IMR-90 (cell line): ENCODE measurements at regions not wholly inside any gene's neighbourhood (a gene's known extent, or its start where the extent isn't known, plus 50 kb on each side); places are given as distances from the start of the nearest gene placed in this dataset.

Source experiments
- ATAC-seq: fragments of 200-7000 bp; cut with Tn5 transposase; 2 replicates; pipeline ENCODE4 v1.9.1; 2020; ENCODE audit warnings: low read depth, mild to moderate bottlenecking, moderate library complexity
- BruUV-seq: library from RNA; stranded (reverse); fragments of 400-500 nt; replicated peaks from 2 replicates; lab custom pipeline; 2021; lab: Mats Ljungman, UMichigan
- CTCF ChIA-PET: fragments of 300-600 bp; formaldehyde crosslinking; extraction: SDS; loops from one replicate; lab custom pipeline; 2021; ENCODE audit warnings: antibody characterized with exemption; lab: Yijun Ruan, JAX
- POLR2A ChIA-PET: fragments of 300-600 bp; sonication (Branson Sonifier 250); formaldehyde crosslinking; loops from one replicate; lab custom pipeline; 2022; ENCODE audit warnings: antibody characterized with exemption; ENCODE audit not compliant: unreplicated experiment; lab: Charles Lee
- DNase-seq: peaks from one replicate; pipeline ENCODE4 v3.0.0; 2013
- H2AFZ ChIP-seq: replicated peaks from 2 replicates; pipeline ENCODE3; 2013; ENCODE audit warnings: low read length, mild to moderate bottlenecking; ENCODE audit not compliant: poor library complexity
- H2AK5ac ChIP-seq: 2 replicates; pipeline ENCODE4 v1.6.1; 2013; ENCODE audit warnings: low read depth, low read length, inconsistent platforms
- H2AK9ac ChIP-seq: replicated peaks from 2 replicates; pipeline ENCODE3; 2013; ENCODE audit warnings: mild to moderate bottlenecking, low read depth, low read length, moderate library complexity; ENCODE audit not compliant: poor library complexity
- H2BK120ac ChIP-seq: 2 replicates; pipeline ENCODE4 v1.6.1; 2013; ENCODE audit warnings: low read depth, low read length, inconsistent platforms
- H2BK15ac ChIP-seq: 3 replicates; pipeline ENCODE4 v1.6.1; 2013; ENCODE audit warnings: low read depth, low read length, inconsistent platforms
- H2BK20ac ChIP-seq: 2 replicates; pipeline ENCODE4 v1.6.1; 2013; ENCODE audit warnings: low read depth, mild to moderate bottlenecking, inconsistent platforms, low read length, moderate library complexity
- H2BK5ac ChIP-seq: 2 replicates; pipeline ENCODE4 v1.6.1; 2013; ENCODE audit warnings: mild to moderate bottlenecking, low read depth, low read length, inconsistent platforms; ENCODE audit not compliant: poor library complexity, severe bottlenecking
- H3K14ac ChIP-seq: replicated peaks from 2 replicates; pipeline ENCODE4 v1.6.1; 2013; ENCODE audit warnings: low read depth, low read length, inconsistent platforms
- H3K18ac ChIP-seq: 2 replicates; pipeline ENCODE4 v1.6.1; 2013; ENCODE audit warnings: low read depth, low read length, control low read depth
- H3K23ac ChIP-seq: 2 replicates; pipeline ENCODE4 v1.6.1; 2013; ENCODE audit warnings: low read depth, low read length, inconsistent platforms
- H3K27ac ChIP-seq: 2 replicates; pipeline ENCODE4 v1.5.1; 2013; ENCODE audit warnings: mild to moderate bottlenecking, control low read depth, low read length; ENCODE audit not compliant: insufficient read depth
- H3K27me3 ChIP-seq: 2 replicates; pipeline ENCODE4 v1.6.1; 2013; ENCODE audit warnings: low read length; ENCODE audit not compliant: control insufficient read depth, insufficient read depth
- H3K36me3 ChIP-seq: 2 replicates; pipeline ENCODE4 v1.6.1; 2013; ENCODE audit warnings: low read length, mixed read lengths; ENCODE audit not compliant: control insufficient read depth, insufficient read depth
- H3K4ac ChIP-seq: 2 replicates; pipeline ENCODE4 v1.6.1; 2013; ENCODE audit warnings: low read depth, low read length, inconsistent platforms
- H3K4me1 ChIP-seq: 2 replicates; pipeline ENCODE4 v1.6.1; 2013; ENCODE audit warnings: low read length, mixed read lengths; ENCODE audit not compliant: control insufficient read depth, insufficient read depth
- H3K4me2 ChIP-seq: 2 replicates; pipeline ENCODE4 v1.6.1; 2013; ENCODE audit warnings: low read depth, mild to moderate bottlenecking, control low read depth, low read length, moderate library complexity
- H3K4me3 ChIP-seq: 2 replicates; pipeline ENCODE4 v1.5.1; 2013; ENCODE audit warnings: low read depth, mild to moderate bottlenecking, control low read depth, low read length, moderate library complexity; ENCODE audit not compliant: insufficient read depth
- H3K56ac ChIP-seq: 2 replicates; pipeline ENCODE4 v1.6.1; 2013; ENCODE audit warnings: low read length, inconsistent platforms; ENCODE audit not compliant: insufficient read depth; ENCODE audit errors: extremely low read depth
- H3K79me1 ChIP-seq, 2 experiments: 2 replicates each; pipeline ENCODE4 v1.6.1; 2013; ENCODE audit warnings: low read length in 2 of 2, inconsistent platforms in 1 of 2, low read depth in 1 of 2
- H3K9ac ChIP-seq: 2 replicates; pipeline ENCODE4 v1.6.1; 2013; ENCODE audit warnings: low read depth, low read length, control low read depth
- H3K9me1 ChIP-seq: 2 replicates; pipeline ENCODE4 v1.6.1; 2013; ENCODE audit warnings: low read length, inconsistent platforms; ENCODE audit not compliant: insufficient read depth
- H3K9me3 ChIP-seq: 2 replicates; pipeline ENCODE4 v1.6.1; 2013; ENCODE audit warnings: low read length; ENCODE audit not compliant: control insufficient read depth, insufficient read depth
- H4K20me1 ChIP-seq: 2 replicates; pipeline ENCODE4 v1.6.1; 2013; ENCODE audit warnings: low read length, inconsistent platforms; ENCODE audit not compliant: insufficient read depth
- H4K5ac ChIP-seq: 2 replicates; pipeline ENCODE4 v1.6.1; 2013; ENCODE audit warnings: mild to moderate bottlenecking, low read depth, low read length, control low read depth
- H4K8ac ChIP-seq, 2 experiments: 2 replicates each; pipeline ENCODE4 v1.6.1; 2013; ENCODE audit warnings: low read depth in 2 of 2, low read length in 2 of 2, control low read depth in 1 of 2, inconsistent platforms in 1 of 2
- H4K91ac ChIP-seq: 2 replicates; pipeline ENCODE4 v1.6.1; 2013; ENCODE audit warnings: low read depth, low read length, inconsistent platforms; ENCODE audit not compliant: insufficient read depth
- CEBPB ChIP-seq: IDR thresholded peaks from 2 replicates; pipeline ENCODE4 v1.6.1; 2012; ENCODE audit warnings: low read depth, low read length, improper control_type of control experiment
- MAFK ChIP-seq: IDR thresholded peaks from 2 replicates; pipeline ENCODE4 v1.6.1; 2012; ENCODE audit warnings: low read depth, low read length, improper control_type of control experiment
- MAZ ChIP-seq: IDR thresholded peaks from 2 replicates; pipeline ENCODE4 v1.6.1; 2012; ENCODE audit warnings: low read depth, mild to moderate bottlenecking, low read length, improper control_type of control experiment, moderate library complexity, borderline replicate concordance
- MXI1 ChIP-seq: IDR thresholded peaks from 2 replicates; pipeline ENCODE4 v1.6.1; 2012; ENCODE audit warnings: low read depth, mild to moderate bottlenecking, low read length, moderate library complexity, borderline replicate concordance
- NFE2L2 ChIP-seq: fragments of 150-350 bp; IDR thresholded peaks from 2 replicates; pipeline ENCODE4 v1.6.1; 2016; ENCODE audit warnings: low read depth, mild to moderate bottlenecking, low read length
- POLR2A ChIP-seq: IDR thresholded peaks from 2 replicates; pipeline ENCODE4 v1.6.1; 2012; ENCODE audit warnings: mild to moderate bottlenecking, low read depth, low read length
- RAD21 ChIP-seq: IDR thresholded peaks from 2 replicates; pipeline ENCODE4 v1.6.1; 2012; ENCODE audit warnings: low read length, improper control_type of control experiment
- RCOR1 ChIP-seq: IDR thresholded peaks from 2 replicates; pipeline ENCODE4 v1.6.1; 2012; ENCODE audit warnings: mild to moderate bottlenecking, low read length, improper control_type of control experiment; ENCODE audit not compliant: insufficient replicate concordance
- RFX5 ChIP-seq: IDR thresholded peaks from 2 replicates; pipeline ENCODE4 v1.8.0; 2012; ENCODE audit warnings: low read depth, mild to moderate bottlenecking, low read length, moderate library complexity
- WGBS, 2 experiments: methylation state at CpG; one replicate each; pipeline versions ENCODE4 v1.1.5 to v1.1.7; 2013; ENCODE audit warnings: missing lambda C conversion rate in 2 of 2; ENCODE audit not compliant: insufficient read length in 1 of 2; ENCODE audit errors: extremely low coverage in 2 of 2; 5-methylcytosine and 5-hydroxymethylcytosine counted together
- dilution Hi-C: fragments of 300-500 bp; cut with HindIII; formaldehyde crosslinking; loops from one replicate; pipeline ENCODE4 v1.14.3; 2018; ENCODE audit warnings: low sequenced_read_pairs; ENCODE audit not compliant: unreplicated experiment
- in situ Hi-C: fragments of 300-500 bp; cut with MboI; formaldehyde crosslinking; loops from 3 replicates; pipeline ENCODE4 v1.14.3; 2019; ENCODE audit warnings: low sequenced_read_pairs, inconsistent platforms, mixed read lengths
- intact Hi-C: fragments of 100-400 bp; cut with micrococcal nuclease; formaldehyde crosslinking; loops from 2 replicates; pipeline ENCODE4 v1.10.0; 2022
- TF ChIP-seq, protein P1 (sequence below): fragments of 150-350 bp; IDR thresholded peaks from 2 replicates; pipeline ENCODE4 v1.6.1; 2017; ENCODE audit warnings: mild to moderate bottlenecking, antibody characterized with exemption, low read length, low read depth

DNA sequence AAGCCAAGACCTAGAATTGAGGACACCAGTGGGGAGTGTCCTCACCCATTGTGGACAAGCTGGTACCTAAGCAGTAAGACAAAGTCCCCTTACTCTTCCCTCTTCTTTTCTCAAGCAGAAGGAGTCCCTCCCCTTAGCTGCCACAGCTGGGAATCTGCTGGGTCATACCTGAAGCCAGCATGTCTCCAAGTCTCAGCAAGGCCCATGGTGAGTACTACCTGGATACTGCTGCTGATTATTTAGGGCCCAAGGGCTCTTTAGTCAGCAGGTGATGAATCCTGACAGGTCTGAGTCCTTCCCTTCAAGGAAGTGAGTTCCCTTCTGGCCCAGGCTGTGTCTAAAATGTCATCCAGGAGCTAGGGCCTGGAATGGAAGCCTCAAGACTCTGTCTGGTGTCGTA is 198.6 kb upstream of the STK17B start:
- no peak overlapping the region for H2BK5ac ChIP-seq
- H3K9me3 ChIP-seq = peaks cover 4% of the 10 kb centered on the region
- no peak overlapping the region for H3K4ac ChIP-seq
- dilution Hi-C loops (no loop called here), intact Hi-C loops (no loop called here), in situ Hi-C loops (no loop called here)
- TF ChIP-seq MAFK (no peak), MAZ (no peak), NFE2L2 (no peak), CEBPB (no peak), RCOR1 (no peak), RFX5 (no peak), RAD21 (no peak), POLR2A (no peak), MXI1 (no peak)
- TF ChIP-seq, protein P1, sequence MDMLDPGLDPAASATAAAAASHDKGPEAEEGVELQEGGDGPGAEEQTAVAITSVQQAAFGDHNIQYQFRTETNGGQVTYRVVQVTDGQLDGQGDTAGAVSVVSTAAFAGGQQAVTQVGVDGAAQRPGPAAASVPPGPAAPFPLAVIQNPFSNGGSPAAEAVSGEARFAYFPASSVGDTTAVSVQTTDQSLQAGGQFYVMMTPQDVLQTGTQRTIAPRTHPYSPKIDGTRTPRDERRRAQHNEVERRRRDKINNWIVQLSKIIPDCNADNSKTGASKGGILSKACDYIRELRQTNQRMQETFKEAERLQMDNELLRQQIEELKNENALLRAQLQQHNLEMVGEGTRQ = no peak
- H2BK120ac ChIP-seq = no peak overlapping the region
- no peak overlapping the region for H2BK15ac ChIP-seq
- H3K9ac ChIP-seq = no peak overlapping the region
- no peaks in the 10 kb centered on the region for H3K4me1 ChIP-seq
- no peak overlapping the region for H4K5ac ChIP-seq
- no peak overlapping the region for H3K4me3 ChIP-seq
- H3K27ac ChIP-seq = no peak overlapping the region
- ATAC-seq (no peak), DNase-seq (no peak)
- H2AK9ac ChIP-seq = no peak overlapping the region
- no peak overlapping the region for H3K18ac ChIP-seq
- H2BK20ac ChIP-seq = no peak overlapping the region
- H2AFZ ChIP-seq = no peak overlapping the region
- ChIA-PET POLR2A (no interaction called here), CTCF (no interaction called here)
- H3K23ac ChIP-seq = no peak overlapping the region
- H3K56ac ChIP-seq = no peak overlapping the region
- WGBS, 2 experiments = no CpG with 5 or more reads among the region's 1 CpG
- no peaks in the 10 kb centered on the region for H4K20me1 ChIP-seq
- H3K9me1 ChIP-seq = 0 out of 2 replicates have a peak, but pooled peaks cover 3% of the 10 kb centered on the region
- no peak overlapping the region for H4K91ac ChIP-seq
- BruUV-seq = no TSS peak
- no peak overlapping the region for H4K8ac ChIP-seq
- H3K14ac ChIP-seq = no peak overlapping the region
- H3K27me3 ChIP-seq = no peaks in the 10 kb centered on the region
- no peaks in the 10 kb centered on the region for H3K79me1 ChIP-seq
- H3K36me3 ChIP-seq = no peaks in the 10 kb centered on the region
- H2AK5ac ChIP-seq = no peak overlapping the region
- H3K4me2 ChIP-seq = no peak overlapping the region
